Calu3 (cell line): ENCODE measurements at regions not wholly inside any gene's neighbourhood (a gene's known extent, or its start where the extent isn't known, plus 50 kb on each side); places are given as distances from the start of the nearest gene placed in this dataset.

Source experiments
- BruUV-seq: library from RNA; stranded (reverse); fragments of 400-500 nt; replicated peaks from 2 replicates; lab custom pipeline; 2021; lab: Mats Ljungman, UMichigan
- CTCF ChIA-PET: fragments of 300-600 bp; sonication (Branson Sonifier 250); formaldehyde crosslinking; loops from one replicate; lab custom pipeline; 2022; ENCODE audit warnings: antibody characterized with exemption; lab: Charles Lee
- DNase-seq: peaks from one replicate; pipeline ENCODE4 v3.0.0; 2022
- H3K27ac Mint-ChIP-seq: one replicate; pipeline ENCODE4 v1.8.0; 2022; ENCODE audit warnings: mixed read lengths; ENCODE audit not compliant: unreplicated experiment
- H3K27me3 Mint-ChIP-seq: one replicate; pipeline ENCODE4 v1.8.0; 2022; ENCODE audit warnings: mixed read lengths; ENCODE audit not compliant: unreplicated experiment
- H3K36me3 Mint-ChIP-seq: one replicate; pipeline ENCODE4 v1.8.0; 2022; ENCODE audit warnings: mild to moderate bottlenecking, moderate library complexity, mixed read lengths; ENCODE audit not compliant: insufficient read depth, unreplicated experiment
- H3K4me1 Mint-ChIP-seq: one replicate; pipeline ENCODE4 v1.8.0; 2022; ENCODE audit warnings: mild to moderate bottlenecking, low read depth, mixed read lengths; ENCODE audit not compliant: unreplicated experiment
- H3K4me3 Mint-ChIP-seq: one replicate; pipeline ENCODE4 v1.8.0; 2022; ENCODE audit warnings: mild to moderate bottlenecking, low read depth, moderate library complexity, mixed read lengths; ENCODE audit not compliant: unreplicated experiment
- H3K9me3 Mint-ChIP-seq: one replicate; pipeline ENCODE4 v1.8.0; 2022; ENCODE audit warnings: low read depth, mixed read lengths; ENCODE audit not compliant: unreplicated experiment
- CTCF ChIP-seq: fragments of 200-600 bp; IDR thresholded peaks from one replicate; pipeline ENCODE4 v1.8.0; 2022; ENCODE audit warnings: antibody characterized with exemption; ENCODE audit not compliant: unreplicated experiment
- intact Hi-C: fragments of 100-400 bp; cut with micrococcal nuclease; formaldehyde crosslinking; loops from one replicate; pipeline ENCODE4 v1.10.0; 2022; ENCODE audit not compliant: unreplicated experiment

DNA sequence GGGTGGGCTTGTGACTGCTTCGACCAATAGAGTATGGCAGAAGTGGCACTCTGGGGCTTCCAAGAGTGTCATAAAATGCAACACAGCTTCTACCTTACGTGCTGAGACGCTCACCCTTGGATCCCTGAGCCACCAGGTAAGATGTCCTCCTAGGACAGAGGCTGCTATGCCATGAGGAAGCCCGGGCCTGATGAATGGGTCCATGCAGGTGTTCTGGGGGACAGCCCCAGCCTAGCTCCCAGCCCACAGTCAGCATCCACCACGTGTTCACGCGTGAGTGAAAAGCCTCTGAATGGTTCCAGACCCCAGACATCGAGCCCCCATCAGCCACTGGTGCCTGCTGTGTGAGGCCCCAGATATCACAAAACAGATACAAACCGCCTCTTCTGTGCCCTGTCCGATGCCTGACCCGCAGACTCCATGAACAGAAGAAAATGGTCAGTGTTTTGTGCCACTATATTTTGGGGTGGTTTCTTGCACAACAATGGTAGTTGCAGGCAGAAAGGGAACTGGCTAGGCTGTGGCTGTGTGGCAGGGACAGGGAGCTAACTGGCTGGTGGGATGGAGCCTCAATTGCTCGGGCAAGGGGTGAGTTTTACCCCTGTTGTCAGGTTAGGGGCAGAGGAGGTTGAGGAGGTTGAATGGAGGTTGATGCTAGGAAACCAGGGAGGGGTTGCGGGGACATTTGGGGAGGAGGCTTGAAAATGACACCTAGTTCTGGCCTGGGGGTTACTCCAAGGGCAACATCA lies 92.2 kb downstream of the LINGO1 start:
- Mint-ChIP-seq H3K27me3 (peaks cover 9% of the 10 kb centered on the region), H3K36me3 (peaks cover 7% of the 10 kb centered on the region), H3K9me3 (no peaks in the 10 kb centered on the region), H3K4me3 (no peak overlapping the region), H3K27ac (no peak overlapping the region), H3K4me1 (peaks cover 33% of the 10 kb centered on the region)
- CTCF ChIA-PET = interaction anchor here (0.7 kb wide), 1 partner anchor 33 kb away, joined by 3 read pairs; no protein-coding TSS in a partner anchor
- no peak for TF ChIP-seq CTCF
- BruUV-seq = no TSS peak
- intact Hi-C loops = loop anchor here (5.0 kb wide), 1 partner anchor 118 kb away; the partner anchor contains the start of genes HMG20A and PEAK1
- DNase-seq = no peak

DNA sequence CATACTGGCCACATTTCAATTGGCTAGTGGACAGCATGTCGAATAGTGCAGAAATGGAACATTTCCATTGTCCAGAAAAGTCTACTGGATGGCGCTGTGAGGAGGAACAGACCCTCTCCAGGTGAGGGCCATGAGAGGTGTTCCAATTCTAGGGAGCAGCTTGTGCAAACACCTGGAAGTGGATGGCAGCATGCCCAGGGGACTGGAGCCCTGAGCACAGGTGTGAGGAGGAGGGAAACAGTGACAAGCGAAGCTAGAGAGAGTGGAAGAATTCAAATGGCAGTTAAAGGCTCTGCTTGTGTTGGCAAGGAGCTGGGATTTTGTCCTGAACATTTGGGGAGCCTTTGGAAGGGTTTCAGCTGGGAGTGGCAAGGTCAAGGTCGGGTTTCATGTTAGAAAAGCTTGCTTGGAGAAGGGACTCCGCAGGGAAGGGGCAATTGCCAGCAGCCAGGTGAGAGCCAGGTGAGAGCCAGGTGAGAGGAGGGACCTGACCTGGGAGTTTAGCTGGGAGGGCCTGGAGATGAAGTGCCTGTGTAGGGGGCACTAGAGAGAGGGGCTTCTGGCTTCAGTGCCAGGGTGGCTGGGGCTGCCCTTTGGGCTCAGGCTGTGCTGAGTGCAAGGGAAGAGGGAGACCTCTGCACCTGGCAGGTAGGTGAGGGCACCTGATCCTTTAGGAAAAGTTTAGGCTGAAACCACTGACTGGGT lies 93.8 kb downstream of the LINGO1 start:
- TF ChIP-seq CTCF = no peak
- peaks cover 7% of the 10 kb centered on the region for H3K36me3 Mint-ChIP-seq
- no peak overlapping the region for H3K27ac Mint-ChIP-seq
- intact Hi-C loops = no loop called here
- BruUV-seq = no TSS peak
- CTCF ChIA-PET = no interaction called here
- no peak overlapping the region for H3K4me3 Mint-ChIP-seq
- H3K27me3 Mint-ChIP-seq = peaks cover 9% of the 10 kb centered on the region
- no peak for DNase-seq
- peaks cover 24% of the 10 kb centered on the region for H3K4me1 Mint-ChIP-seq
- no peaks in the 10 kb centered on the region for H3K9me3 Mint-ChIP-seq

DNA sequence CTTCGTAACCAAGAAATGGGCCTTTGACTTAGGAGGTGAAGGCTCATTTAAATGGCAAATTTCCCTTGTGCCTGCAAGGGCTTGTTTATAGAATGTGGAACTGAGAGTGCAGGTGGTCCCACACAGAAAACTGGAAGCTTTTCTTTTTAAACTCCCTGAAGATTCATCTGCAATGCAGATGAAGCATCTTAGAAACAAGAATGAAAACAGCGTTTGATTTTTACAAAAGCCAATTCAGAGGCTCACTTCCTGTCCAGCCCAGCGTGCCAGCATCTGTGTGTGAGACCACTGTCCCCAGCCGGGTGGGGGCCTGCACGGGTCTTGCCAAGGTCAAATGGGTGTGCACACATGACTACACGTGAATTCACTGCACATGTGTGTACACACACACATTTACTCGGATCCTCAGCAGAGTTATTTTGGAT lies 94.7 kb downstream of the LINGO1 start:
- DNase-seq = no peak
- H3K4me1 Mint-ChIP-seq = peaks cover 17% of the 10 kb centered on the region
- no TSS peak for BruUV-seq
- no peak for TF ChIP-seq CTCF
- CTCF ChIA-PET = interaction anchor here (0.8 kb wide), 1 partner anchor 414 kb away, joined by 3 read pairs; no protein-coding TSS in a partner anchor
- peaks cover 3% of the 10 kb centered on the region for H3K36me3 Mint-ChIP-seq
- no peaks in the 10 kb centered on the region for H3K9me3 Mint-ChIP-seq
- no peak overlapping the region for H3K4me3 Mint-ChIP-seq
- intact Hi-C loops = no loop called here
- no peak overlapping the region for H3K27ac Mint-ChIP-seq
- peaks cover 17% of the 10 kb centered on the region for H3K27me3 Mint-ChIP-seq

- Mint-ChIP-seq H3K9me3 (no peaks in the 10 kb centered on the region), H3K4me1 (peaks cover 7% of the 10 kb centered on the region), H3K36me3 (no peaks in the 10 kb centered on the region), H3K27ac (no peak overlapping the region), H3K27me3 (peaks cover 27% of the 10 kb centered on the region), H3K4me3 (no peak overlapping the region)
- no TSS peak for BruUV-seq
- no peak for TF ChIP-seq CTCF
- CTCF ChIA-PET = no interaction called here
- no peak for DNase-seq
- intact Hi-C loops = no loop called here
These were observed 95.7 kb downstream of the LINGO1 start for GRCh38 chr15:77537006-77537405.
